ENCODE measurements at regions not wholly inside any gene's neighbourhood (a gene's known extent, or its start where the extent isn't known, plus 50 kb on each side); places are given as distances from the start of the nearest gene placed in this dataset.

GRCh38 chr6:132065556-132065955 is 114.4 kb upstream of the CCN2 start (continued):
- no peak for TF ChIP-seq CHD7 (IDR thresholded peaks at IDR 0.05; ENCODE audit: insufficient replicate concordance, low read length)
- TF ChIP-seq ASH2L (IDR thresholded peaks at IDR 0.05; ENCODE audit: low read length) = no peak

All from H1 (cell line).